Peyer's patch (tissue), 4 donors: ENCODE measurements at regions not wholly inside any gene's neighbourhood (a gene's known extent, or its start where the extent isn't known, plus 50 kb on each side); places are given as distances from the start of the nearest gene placed in this dataset.

Experiments used
- DNase-seq, 3 donors: peaks; one replicate each; pipeline ENCODE4 v3.0.0-alpha.2; 2017 to 2019
- H3K27ac ChIP-seq, 4 donors: fragments of 200-600 bp; sonication (generic); one replicate each; pipeline ENCODE4 v1.5.1; 2016 to 2019
- H3K27me3 ChIP-seq, 2 donors: fragments of 200-600 bp; sonication (generic); one replicate each; pipeline ENCODE4 v1.5.1; 2019
- H3K36me3 ChIP-seq, 3 donors: fragments of 200-600 bp; sonication (generic); one replicate each; pipeline ENCODE4 v1.5.1; 2016 to 2019
- H3K4me1 ChIP-seq, 4 donors: fragments of 200-600 bp; sonication (generic); one replicate each; pipeline ENCODE4 v1.5.1; 2016 to 2019
- H3K4me3 ChIP-seq, 4 donors: fragments of 200-600 bp; sonication (generic); 1 replicate in 3 of 4; 2 replicates in 1 of 4; pipeline ENCODE4 v1.5.1; 2016 to 2019; ENCODE audit warnings: mild to moderate bottlenecking in 1 of 4
- H3K9me3 ChIP-seq, 4 donors: fragments of 200-600 bp; sonication (generic); one replicate each; pipeline ENCODE4 v1.5.1; 2016 to 2019; ENCODE audit warnings: mild to moderate bottlenecking in 1 of 4
- POLR2A ChIP-seq, 2 donors: fragments of 450-650 bp; IDR thresholded peaks; one replicate each; pipeline ENCODE4 v1.5.1; 2017; ENCODE audit warnings: antibody characterized with exemption in 2 of 2, mild to moderate bottlenecking in 2 of 2, moderate library complexity in 2 of 2
- TF ChIP-seq, protein P1 (sequence below), 6 experiments: fragments of 450-650 bp in 4 of 6; fragments of 200-600 bp in 2 of 6; sonication (generic) in 1 of 6; IDR thresholded peaks; one replicate each; pipeline ENCODE4 v1.5.1; 2017 to 2019; ENCODE audit warnings: antibody characterized with exemption in 6 of 6, mild to moderate bottlenecking in 3 of 6, moderate library complexity in 1 of 6

DNA sequence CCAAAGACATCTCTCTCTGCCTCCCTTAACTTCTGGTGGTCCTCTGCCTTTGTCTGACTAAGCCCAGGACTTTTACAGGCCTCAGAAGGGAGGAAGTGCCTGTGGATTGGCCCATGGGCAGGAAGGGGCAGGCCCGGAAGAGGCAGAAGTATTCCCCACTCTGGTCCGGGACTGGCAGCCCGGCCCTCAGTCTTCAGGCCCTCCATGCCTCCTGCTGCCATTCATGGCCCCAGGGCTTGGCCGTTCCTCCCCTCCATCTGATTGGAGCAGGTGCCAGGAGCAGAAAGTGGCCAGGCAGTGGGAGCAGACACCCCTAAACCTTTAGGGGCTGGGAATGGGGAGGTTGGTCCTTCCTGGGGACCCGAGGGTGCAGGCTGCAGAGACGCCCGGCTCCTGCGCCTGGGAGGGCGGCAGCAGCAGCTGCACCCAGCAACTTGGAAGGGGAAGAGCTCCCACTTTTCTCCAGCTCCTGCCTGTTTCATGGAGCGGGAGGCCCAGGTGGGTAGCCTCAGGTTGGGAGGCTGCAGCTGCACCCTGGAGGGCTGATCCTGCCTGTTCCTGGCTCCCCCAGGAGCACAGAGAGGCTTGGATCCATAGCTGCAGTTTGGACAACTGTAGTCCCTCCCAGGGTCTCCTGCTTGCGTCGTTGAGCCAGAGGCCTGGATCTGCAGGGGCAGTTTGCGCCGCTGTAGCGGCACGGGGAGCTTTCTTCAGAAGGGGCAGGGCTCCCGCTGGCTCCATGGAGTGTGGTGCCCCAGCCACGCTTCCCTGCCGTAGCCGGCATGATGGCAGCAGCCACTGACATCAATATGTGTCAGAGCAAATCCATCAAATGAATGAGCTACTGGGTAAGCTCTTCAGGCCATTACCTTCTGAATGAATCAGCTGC lies 661.5 kb upstream of the NUDT12 start:
- TF ChIP-seq, protein P1, sequence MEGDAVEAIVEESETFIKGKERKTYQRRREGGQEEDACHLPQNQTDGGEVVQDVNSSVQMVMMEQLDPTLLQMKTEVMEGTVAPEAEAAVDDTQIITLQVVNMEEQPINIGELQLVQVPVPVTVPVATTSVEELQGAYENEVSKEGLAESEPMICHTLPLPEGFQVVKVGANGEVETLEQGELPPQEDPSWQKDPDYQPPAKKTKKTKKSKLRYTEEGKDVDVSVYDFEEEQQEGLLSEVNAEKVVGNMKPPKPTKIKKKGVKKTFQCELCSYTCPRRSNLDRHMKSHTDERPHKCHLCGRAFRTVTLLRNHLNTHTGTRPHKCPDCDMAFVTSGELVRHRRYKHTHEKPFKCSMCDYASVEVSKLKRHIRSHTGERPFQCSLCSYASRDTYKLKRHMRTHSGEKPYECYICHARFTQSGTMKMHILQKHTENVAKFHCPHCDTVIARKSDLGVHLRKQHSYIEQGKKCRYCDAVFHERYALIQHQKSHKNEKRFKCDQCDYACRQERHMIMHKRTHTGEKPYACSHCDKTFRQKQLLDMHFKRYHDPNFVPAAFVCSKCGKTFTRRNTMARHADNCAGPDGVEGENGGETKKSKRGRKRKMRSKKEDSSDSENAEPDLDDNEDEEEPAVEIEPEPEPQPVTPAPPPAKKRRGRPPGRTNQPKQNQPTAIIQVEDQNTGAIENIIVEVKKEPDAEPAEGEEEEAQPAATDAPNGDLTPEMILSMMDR (IDR thresholded peaks at IDR 0.05), result no peak
- no peak for TF ChIP-seq POLR2A (IDR thresholded peaks at IDR 0.05)
- H3K36me3 ChIP-seq, result no peaks in the 10 kb centered on the region

DNA sequence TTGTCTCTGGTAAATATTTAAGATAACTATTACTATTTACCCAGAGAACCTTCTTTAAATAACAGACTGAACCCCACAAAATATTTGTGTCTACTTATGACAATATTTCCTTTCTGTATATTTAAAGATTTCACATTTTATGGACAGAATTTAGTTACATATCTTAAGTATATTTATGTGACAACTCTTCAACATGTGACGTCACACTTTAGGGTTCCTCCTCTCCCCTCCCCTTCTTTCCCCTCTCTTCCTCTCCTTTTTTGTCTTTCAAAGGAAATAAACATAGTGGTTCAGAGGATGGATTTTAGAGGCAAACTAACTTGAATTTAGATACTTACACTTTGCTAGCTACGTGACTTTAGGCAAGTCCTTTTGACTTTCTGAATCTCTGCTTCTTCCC lies 655.6 kb upstream of the NUDT12 start:
- DNase-seq, result no peak
- H3K27me3 ChIP-seq, result no peaks in the 10 kb centered on the region
- H3K27ac ChIP-seq, result no peak overlapping the region
- H3K4me3 ChIP-seq, result no peak overlapping the region
- H3K4me1 ChIP-seq, result no peaks in the 10 kb centered on the region
- H3K36me3 ChIP-seq, result no peaks in the 10 kb centered on the region
- no peaks in the 10 kb centered on the region for H3K9me3 ChIP-seq
- no peak for TF ChIP-seq POLR2A (IDR thresholded peaks at IDR 0.05)
- TF ChIP-seq, protein P1 (IDR thresholded peaks at IDR 0.05), result no peak

More for the DNA sequence above, 661.5 kb upstream of the NUDT12 start:
- no peaks in the 10 kb centered on the region for H3K27me3 ChIP-seq
- H3K9me3 ChIP-seq, result no peaks in the 10 kb centered on the region
- H3K27ac ChIP-seq, result no peak overlapping the region
- H3K4me1 ChIP-seq, result no peaks in the 10 kb centered on the region
- no peak for DNase-seq
- no peak overlapping the region for H3K4me3 ChIP-seq

DNA sequence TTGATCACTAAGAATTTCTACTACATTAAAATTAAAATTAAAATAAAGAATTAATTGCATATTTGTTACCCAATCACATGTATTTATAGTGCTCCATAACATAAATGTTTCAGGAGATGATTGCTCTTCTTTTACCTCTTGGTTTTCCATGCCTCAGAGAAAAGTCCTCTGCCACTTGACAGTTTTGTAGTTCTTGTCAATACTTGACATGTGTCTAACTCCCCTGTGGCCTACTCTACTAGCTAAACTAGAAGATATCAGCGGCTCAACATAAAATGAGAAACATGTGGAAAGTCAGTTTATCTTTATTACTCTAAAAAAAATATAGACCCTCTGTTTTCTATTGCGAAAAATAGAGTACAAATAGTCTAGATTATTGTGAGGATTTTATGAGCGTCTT lies 650.6 kb upstream of the NUDT12 start:
- no peak overlapping the region for H3K4me3 ChIP-seq
- no peaks in the 10 kb centered on the region for H3K36me3 ChIP-seq
- no peak for DNase-seq
- no peaks in the 10 kb centered on the region for H3K27me3 ChIP-seq
- TF ChIP-seq POLR2A (IDR thresholded peaks at IDR 0.05), result no peak
- TF ChIP-seq, protein P1 (IDR thresholded peaks at IDR 0.05), result no peak
- no peaks in the 10 kb centered on the region for H3K9me3 ChIP-seq
- no peak overlapping the region for H3K27ac ChIP-seq
- no peaks in the 10 kb centered on the region for H3K4me1 ChIP-seq

DNA sequence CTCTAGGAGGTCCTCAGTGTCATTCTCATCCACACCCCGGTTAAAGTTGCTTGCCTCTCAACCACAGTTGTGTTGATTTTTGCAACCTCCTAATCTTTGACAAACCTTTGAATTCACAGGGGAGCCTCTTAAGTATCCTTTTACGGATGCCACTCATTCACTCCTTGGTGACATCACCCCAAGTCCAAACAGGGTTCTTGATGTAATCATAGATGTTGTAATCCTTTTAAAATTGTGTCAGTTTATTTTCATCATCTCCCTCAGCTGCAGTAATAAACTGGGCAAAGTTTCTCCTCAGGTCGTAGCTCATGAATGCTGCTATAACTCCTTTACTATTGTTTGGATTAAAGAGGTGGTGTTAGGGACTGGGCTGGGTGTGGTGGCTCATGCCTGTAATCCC lies 637.2 kb upstream of the NUDT12 start:
- Histone ChIP-seq H3K4me3 (no peak overlapping the region), H3K4me1 (no peaks in the 10 kb centered on the region), H3K9me3 (no peaks in the 10 kb centered on the region), H3K36me3 (no peaks in the 10 kb centered on the region), H3K27ac (no peak overlapping the region), H3K27me3 (no peaks in the 10 kb centered on the region)
- TF ChIP-seq POLR2A (IDR thresholded peaks at IDR 0.05), result no peak
- TF ChIP-seq, protein P1 (IDR thresholded peaks at IDR 0.05), result no peak
- no peak for DNase-seq

DNA sequence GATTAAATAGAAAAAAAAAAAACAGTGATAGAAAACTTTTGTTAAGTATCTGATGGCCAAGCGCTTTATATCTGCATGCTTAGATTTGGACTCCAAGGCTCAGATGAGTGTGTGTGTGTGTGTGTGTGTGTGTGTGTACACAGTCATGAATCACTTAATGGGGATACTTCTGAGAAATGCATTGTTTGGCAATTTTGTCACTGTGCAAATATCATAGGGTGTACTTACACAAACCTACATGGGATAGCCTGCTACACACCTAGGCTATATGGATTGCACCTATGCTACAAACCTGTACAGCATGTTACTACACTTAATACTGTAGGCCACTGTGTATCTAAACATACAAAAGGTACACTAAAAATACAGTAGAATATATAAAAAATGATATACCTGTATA lies 635.6 kb upstream of the NUDT12 start:
- Histone ChIP-seq H3K27ac (no peak overlapping the region), H3K36me3 (no peaks in the 10 kb centered on the region), H3K4me3 (no peak overlapping the region)

More for the DNA sequence above, 635.6 kb upstream of the NUDT12 start:
- TF ChIP-seq, protein P1 (IDR thresholded peaks at IDR 0.05), result no peak
- TF ChIP-seq POLR2A (IDR thresholded peaks at IDR 0.05), result no peak
- Histone ChIP-seq H3K9me3 (no peaks in the 10 kb centered on the region), H3K27me3 (no peaks in the 10 kb centered on the region), H3K4me1 (no peaks in the 10 kb centered on the region)
- DNase-seq, result no peak
